ENCODE measurements at regions not wholly inside any gene's neighbourhood (a gene's known extent, or its start where the extent isn't known, plus 50 kb on each side); places are given as distances from the start of the nearest gene placed in this dataset.

GRCh38 chr11:37002831-37003230 lies 404.8 kb upstream of the RAG2 start:
- TF ChIP-seq ESRRA (CRISPR knock-in tag; IDR thresholded peaks at IDR 0.05; ENCODE audit: borderline replicate concordance): no peak
- no peak for TF ChIP-seq USF2 (CRISPR knock-in tag; IDR thresholded peaks at IDR 0.05)
- no peak for TF ChIP-seq ZSCAN18 (CRISPR knock-in tag; IDR thresholded peaks at IDR 0.05)
- TF ChIP-seq CREB1 (CRISPR knock-in tag; IDR thresholded peaks at IDR 0.05): no peak
- TF ChIP-seq CREM (CRISPR knock-in tag; IDR thresholded peaks at IDR 0.05): no peak
- no peak for TF ChIP-seq CTCF (IDR thresholded peaks at IDR 0.05)
- no peak for TF ChIP-seq NFYB (CRISPR knock-in tag; conservative IDR thresholded peaks at IDR 0.05; ENCODE audit: low read depth)
- no peak for TF ChIP-seq SP1 (CRISPR knock-in tag; conservative IDR thresholded peaks at IDR 0.05)

Measured in WTC11 (cell line).